HepG2 (cell line): ENCODE measurements at regions not wholly inside any gene's neighbourhood (a gene's known extent, or its start where the extent isn't known, plus 50 kb on each side); places are given as distances from the start of the nearest gene placed in this dataset.

ENCODE experiments used
- ATAC-seq: fragments of 200-7000 bp; cut with Tn5 transposase; 3 replicates; pipeline ENCODE4 v1.9.1; 2020; ENCODE audit warnings: mild to moderate bottlenecking, moderate library complexity
- BruUV-seq: library from RNA; stranded (reverse); fragments of 400-500 nt; replicated peaks from 2 replicates; lab custom pipeline; 2021; lab: Mats Ljungman, UMichigan
- CTCF ChIA-PET: fragments of 300-600 bp; formaldehyde crosslinking; extraction: SDS; loops from one replicate; lab custom pipeline; 2021; ENCODE audit warnings: low total read pairs, inconsistent platforms, low intra/inter-chr PET ratio; lab: Yijun Ruan, JAX
- POLR2A ChIA-PET: fragments of 350-600 bp; sonication (Branson Sonifier 250); formaldehyde crosslinking; loops from one replicate; lab custom pipeline; 2020; ENCODE audit warnings: antibody characterized with exemption, inconsistent platforms; lab: Yijun Ruan, JAX
- DNase-seq: peaks from one replicate; pipeline ENCODE4 v3.0.0-alpha.2; 2015; ENCODE audit warnings: low spot score
- FAIRE-seq: peaks from 3 replicates; lab custom pipeline; 2011; peaks lifted over from hg19 to GRCh38; lab: Jason Lieb, UNC
- H2AFZ ChIP-seq: one replicate; pipeline ENCODE4 v1.6.1; 2011; ENCODE audit warnings: low read length, inconsistent platforms
- H3K27ac ChIP-seq: fragments of 300-600 bp; 3 replicates; pipeline ENCODE4 v1.8.0; 2011; ENCODE audit warnings: mixed run types, mild to moderate bottlenecking, mixed read lengths, low read length, inconsistent platforms; ENCODE audit not compliant: insufficient read depth; ENCODE audit errors: extremely low read length
- H3K27me3 ChIP-seq, 2 experiments: fragments of 200-600 bp in 1 of 2; 2 replicates in 1 of 2; 3 replicates in 1 of 2; pipeline versions ENCODE4 v1.6.0 to v1.8.0; 2011; ENCODE audit warnings: low read length in 2 of 2, mild to moderate bottlenecking in 2 of 2, moderate library complexity in 2 of 2, inconsistent platforms in 1 of 2; ENCODE audit not compliant: insufficient read depth in 2 of 2, control insufficient read depth in 1 of 2
- H3K36me3 ChIP-seq, 2 experiments: fragments of 200-600 bp in 1 of 2; replicated peaks in 1 of 2; 2 replicates in 1 of 2; 3 replicates in 1 of 2; pipeline versions ENCODE4 v1.5.1 to v1.8.0; 2011; ENCODE audit warnings: low read length in 2 of 2, inconsistent platforms in 1 of 2; ENCODE audit not compliant: insufficient read depth in 2 of 2, control insufficient read depth in 1 of 2
- H3K4me1 ChIP-seq: 2 replicates; pipeline ENCODE4 v1.5.1; 2012; ENCODE audit warnings: low read length, inconsistent platforms; ENCODE audit not compliant: insufficient read depth
- H3K4me2 ChIP-seq: 2 replicates; pipeline ENCODE4 v1.6.0; 2011; ENCODE audit warnings: low read depth, low read length, inconsistent platforms
- H3K4me3 ChIP-seq, 3 experiments: fragments of 200-600 bp in 1 of 3; sonication (generic), shearing (Covaris generic) in 1 of 3; replicated peaks in 1 of 3; 2 replicates each; pipeline ENCODE4 v1.5.1; 2011 to 2016; ENCODE audit warnings: low read length in 3 of 3, inconsistent platforms in 2 of 3, low read depth in 2 of 3, mild to moderate bottlenecking in 2 of 3, control low read depth in 1 of 3, mixed read lengths in 1 of 3; ENCODE audit not compliant: insufficient read depth in 1 of 3
- H3K79me2 ChIP-seq: one replicate; pipeline ENCODE4 v1.6.1; 2011; ENCODE audit warnings: low read length, inconsistent platforms; ENCODE audit not compliant: insufficient read depth
- H3K9ac ChIP-seq: 2 replicates; pipeline ENCODE4 v1.6.0; 2011; ENCODE audit warnings: mild to moderate bottlenecking, low read depth, low read length, inconsistent platforms; ENCODE audit not compliant: insufficient read depth
- H3K9me3 ChIP-seq: 2 replicates; pipeline ENCODE4 v1.5.1; 2012; ENCODE audit warnings: mild to moderate bottlenecking, low read length
- H4K20me1 ChIP-seq: 2 replicates; pipeline ENCODE4 v1.6.0; 2011; ENCODE audit warnings: inconsistent platforms, mild to moderate bottlenecking, low read length, moderate library complexity; ENCODE audit not compliant: insufficient read depth
- MAFF ChIP-seq: IDR thresholded peaks from 2 replicates; pipeline ENCODE4 v1.6.1; 2011; ENCODE audit warnings: low read depth, low read length, improper control_type of control experiment
- MEIS1 ChIP-seq: sonication (generic); formaldehyde crosslinking; IDR thresholded peaks from 2 replicates; pipeline ENCODE4 v1.9.0; 2021; ENCODE audit warnings: mild to moderate bottlenecking, missing genetic modification reagents, moderate library complexity, borderline replicate concordance
- SETDB1 ChIP-seq: sonication (generic); formaldehyde crosslinking; IDR thresholded peaks from 2 replicates; pipeline ENCODE4 v1.5.1; 2020; ENCODE audit warnings: missing genetic modification reagents, mild to moderate bottlenecking, borderline replicate concordance
- SSRP1 ChIP-seq: IDR thresholded peaks from 2 replicates; pipeline ENCODE4 v1.6.1; 2016; ENCODE audit warnings: control low read depth
- STAT5B ChIP-seq: sonication (generic); formaldehyde crosslinking; IDR thresholded peaks from 2 replicates; pipeline ENCODE4 v1.4.0; 2020; ENCODE audit warnings: missing genetic modification reagents
- THAP9 ChIP-seq: sonication (generic); formaldehyde crosslinking; IDR thresholded peaks from 2 replicates; pipeline ENCODE4; 2020; ENCODE audit warnings: missing genetic modification reagents, mild to moderate bottlenecking, borderline replicate concordance
- TRIM24 ChIP-seq: sonication (generic); formaldehyde crosslinking; IDR thresholded peaks from 2 replicates; pipeline ENCODE4 v1.8.0; 2022; ENCODE audit warnings: mild to moderate bottlenecking, missing genetic modification reagents
- ZNF136 ChIP-seq: sonication (generic); formaldehyde crosslinking; IDR thresholded peaks from 2 replicates; pipeline ENCODE4 v1.8.1; 2022; ENCODE audit warnings: low read depth, mild to moderate bottlenecking, moderate library complexity, missing genetic modification reagents
- ZNF709 ChIP-seq: sonication (generic); formaldehyde crosslinking; IDR thresholded peaks from 2 replicates; pipeline ENCODE4 v1.5.0; 2020; ENCODE audit warnings: mild to moderate bottlenecking, missing genetic modification reagents
- ZNF747 ChIP-seq: sonication (generic); formaldehyde crosslinking; IDR thresholded peaks from 2 replicates; pipeline ENCODE4 v1.8.1; 2023; ENCODE audit warnings: missing genetic modification reagents, mild to moderate bottlenecking, borderline replicate concordance
- ZSCAN25 ChIP-seq: sonication (generic); formaldehyde crosslinking; IDR thresholded peaks from 2 replicates; pipeline ENCODE4 v1.8.0; 2022; ENCODE audit warnings: mild to moderate bottlenecking, missing genetic modification reagents
- WGBS: methylation state at CpG from one replicate; pipeline ENCODE4 v1.1.6; 2017; ENCODE audit warnings: low lambda C conversion rate; 5-methylcytosine and 5-hydroxymethylcytosine counted together
- in situ Hi-C: cut with HindIII; loops from 2 replicates; pipeline ENCODE4 v1.10.0; 2017; ENCODE audit warnings: low pct_unique_long_range_greater_than_20kb; ENCODE audit not compliant: extremely low pct_ligation_motif_present
- intact Hi-C: fragments of 100-400 bp; cut with micrococcal nuclease; formaldehyde crosslinking; loops from one replicate; pipeline ENCODE4 v1.10.0; 2022; ENCODE audit not compliant: unreplicated experiment
- TF ChIP-seq, protein P1 (sequence below): conservative IDR thresholded peaks from 2 replicates; pipeline ENCODE4 v1.6.1; 2018; ENCODE audit warnings: missing genetic modification reagents
- TF ChIP-seq, protein P2 (sequence below): sonication (generic); formaldehyde crosslinking; conservative IDR thresholded peaks from 2 replicates; pipeline ENCODE4 v1.5.0; 2020; ENCODE audit warnings: missing genetic modification reagents
- TF ChIP-seq, protein P3 (sequence below): sonication (generic); formaldehyde crosslinking; IDR thresholded peaks from 2 replicates; pipeline ENCODE4 v1.5.0; 2020; ENCODE audit warnings: missing genetic modification reagents

DNA sequence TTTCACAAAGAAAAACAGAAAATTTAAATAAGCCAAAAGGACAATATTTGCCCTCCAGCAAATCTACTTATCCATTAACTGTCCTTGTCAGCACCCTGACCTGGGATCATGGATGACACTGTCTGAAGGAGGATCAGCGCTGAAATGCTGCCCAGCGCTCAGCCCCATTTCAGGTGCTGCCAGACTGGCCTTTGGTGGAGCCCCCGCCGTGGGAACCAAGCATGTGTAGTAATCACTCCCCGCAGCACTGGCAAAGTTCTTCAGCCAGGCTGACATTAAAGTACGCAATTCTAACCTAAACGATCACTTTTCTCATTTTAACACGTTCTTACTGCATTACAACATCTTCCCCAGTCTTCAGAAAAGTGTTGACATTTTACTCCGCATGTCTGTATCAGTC is 108.6 kb upstream of the GPC1 start:
- Histone ChIP-seq H3K9me3 (no peaks in the 10 kb centered on the region), H3K4me2 (no peak overlapping the region), H2AFZ (no peak overlapping the region), H3K79me2 (no peaks in the 10 kb centered on the region), H3K9ac (no peak overlapping the region), H4K20me1 (no peaks in the 10 kb centered on the region; the same call in 1 of the 2 replicates), H3K4me1 (no peaks in the 10 kb centered on the region), H3K4me3 (no peak overlapping the region), H3K27me3 (peaks cover 39 to 81% of the 10 kb centered on the region in 2 experiments), H3K36me3 (no peaks in the 10 kb centered on the region), H3K27ac (no peak overlapping the region)
- WGBS, result 26% methylated on average over 9 of the region's 9 CpGs
- intact Hi-C loops, result no loop called here
- no peak for FAIRE-seq
- in situ Hi-C loops, result no loop called here
- BruUV-seq, result no TSS peak
- TF ChIP-seq ZNF747 (no peak), ZNF136 (CRISPR knock-in tag) (no peak), MAFF (no peak), SSRP1 (CRISPR knock-in tag) (no peak), ZNF709 (CRISPR knock-in tag) (no peak), TRIM24 (CRISPR knock-in tag) (no peak), STAT5B (CRISPR knock-in tag) (no peak), ZSCAN25 (no peak), SETDB1 (CRISPR knock-in tag) (no peak), MEIS1 (CRISPR knock-in tag) (no peak), THAP9 (CRISPR knock-in tag) (no peak)
- TF ChIP-seq, protein P1, sequence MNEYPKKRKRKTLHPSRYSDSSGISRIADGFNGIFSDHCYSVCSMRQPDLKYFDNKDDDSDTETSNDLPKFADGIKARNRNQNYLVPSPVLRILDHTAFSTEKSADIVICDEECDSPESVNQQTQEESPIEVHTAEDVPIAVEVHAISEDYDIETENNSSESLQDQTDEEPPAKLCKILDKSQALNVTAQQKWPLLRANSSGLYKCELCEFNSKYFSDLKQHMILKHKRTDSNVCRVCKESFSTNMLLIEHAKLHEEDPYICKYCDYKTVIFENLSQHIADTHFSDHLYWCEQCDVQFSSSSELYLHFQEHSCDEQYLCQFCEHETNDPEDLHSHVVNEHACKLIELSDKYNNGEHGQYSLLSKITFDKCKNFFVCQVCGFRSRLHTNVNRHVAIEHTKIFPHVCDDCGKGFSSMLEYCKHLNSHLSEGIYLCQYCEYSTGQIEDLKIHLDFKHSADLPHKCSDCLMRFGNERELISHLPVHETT (CRISPR knock-in tag), result no peak
- TF ChIP-seq, protein P2, sequence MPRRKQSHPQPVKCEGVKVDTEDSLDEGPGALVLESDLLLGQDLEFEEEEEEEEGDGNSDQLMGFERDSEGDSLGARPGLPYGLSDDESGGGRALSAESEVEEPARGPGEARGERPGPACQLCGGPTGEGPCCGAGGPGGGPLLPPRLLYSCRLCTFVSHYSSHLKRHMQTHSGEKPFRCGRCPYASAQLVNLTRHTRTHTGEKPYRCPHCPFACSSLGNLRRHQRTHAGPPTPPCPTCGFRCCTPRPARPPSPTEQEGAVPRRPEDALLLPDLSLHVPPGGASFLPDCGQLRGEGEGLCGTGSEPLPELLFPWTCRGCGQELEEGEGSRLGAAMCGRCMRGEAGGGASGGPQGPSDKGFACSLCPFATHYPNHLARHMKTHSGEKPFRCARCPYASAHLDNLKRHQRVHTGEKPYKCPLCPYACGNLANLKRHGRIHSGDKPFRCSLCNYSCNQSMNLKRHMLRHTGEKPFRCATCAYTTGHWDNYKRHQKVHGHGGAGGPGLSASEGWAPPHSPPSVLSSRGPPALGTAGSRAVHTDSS (CRISPR knock-in tag), result no peak
- TF ChIP-seq, protein P3, sequence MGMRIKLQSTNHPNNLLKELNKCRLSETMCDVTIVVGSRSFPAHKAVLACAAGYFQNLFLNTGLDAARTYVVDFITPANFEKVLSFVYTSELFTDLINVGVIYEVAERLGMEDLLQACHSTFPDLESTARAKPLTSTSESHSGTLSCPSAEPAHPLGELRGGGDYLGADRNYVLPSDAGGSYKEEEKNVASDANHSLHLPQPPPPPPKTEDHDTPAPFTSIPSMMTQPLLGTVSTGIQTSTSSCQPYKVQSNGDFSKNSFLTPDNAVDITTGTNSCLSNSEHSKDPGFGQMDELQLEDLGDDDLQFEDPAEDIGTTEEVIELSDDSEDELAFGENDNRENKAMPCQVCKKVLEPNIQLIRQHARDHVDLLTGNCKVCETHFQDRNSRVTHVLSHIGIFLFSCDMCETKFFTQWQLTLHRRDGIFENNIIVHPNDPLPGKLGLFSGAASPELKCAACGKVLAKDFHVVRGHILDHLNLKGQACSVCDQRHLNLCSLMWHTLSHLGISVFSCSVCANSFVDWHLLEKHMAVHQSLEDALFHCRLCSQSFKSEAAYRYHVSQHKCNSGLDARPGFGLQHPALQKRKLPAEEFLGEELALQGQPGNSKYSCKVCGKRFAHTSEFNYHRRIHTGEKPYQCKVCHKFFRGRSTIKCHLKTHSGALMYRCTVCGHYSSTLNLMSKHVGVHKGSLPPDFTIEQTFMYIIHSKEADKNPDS (CRISPR knock-in tag), result no peak
- no peak for ATAC-seq
- ChIA-PET CTCF (no interaction called here), POLR2A (no interaction called here)
- no peak for DNase-seq
